Keratinocyte (primary cell): ENCODE measurements at regions not wholly inside any gene's neighbourhood (a gene's known extent, or its start where the extent isn't known, plus 50 kb on each side); places are given as distances from the start of the nearest gene placed in this dataset.

ENCODE experiments used
- DNase-seq: peaks from one replicate; pipeline ENCODE4 v3.0.0-alpha.2; 2011; ENCODE audit warnings: low read depth, missing footprints, low spot score
- FAIRE-seq: peaks from 2 replicates; lab custom pipeline; 2011; peaks lifted over from hg19 to GRCh38; lab: Jason Lieb, UNC
- H2AFZ ChIP-seq: 2 replicates; pipeline ENCODE4 v1.6.0; 2012; ENCODE audit warnings: low read length, control low read depth, inconsistent platforms; ENCODE audit not compliant: control insufficient read depth
- H3K27ac ChIP-seq: 2 replicates; pipeline ENCODE4 v1.5.1; 2011; ENCODE audit warnings: low read length; ENCODE audit not compliant: control insufficient read depth, insufficient read depth
- H3K27me3 ChIP-seq: 3 replicates; pipeline ENCODE4 v1.6.0; 2011; ENCODE audit warnings: low read length; ENCODE audit not compliant: control insufficient read depth, insufficient read depth; ENCODE audit errors: extremely low read depth
- H3K36me3 ChIP-seq, 2 experiments: 2 replicates in 1 of 2; 3 replicates in 1 of 2; pipeline ENCODE4 v1.5.1; 2011; ENCODE audit warnings: low read length in 2 of 2, mild to moderate bottlenecking in 1 of 2; ENCODE audit not compliant: control insufficient read depth in 2 of 2, insufficient read depth in 2 of 2; ENCODE audit errors: extremely low read depth in 1 of 2
- H3K4me1 ChIP-seq: 3 replicates; pipeline ENCODE4 v1.5.1; 2011; ENCODE audit warnings: low read length; ENCODE audit not compliant: control insufficient read depth, insufficient read depth; ENCODE audit errors: extremely low read depth
- H3K4me2 ChIP-seq: 3 replicates; pipeline ENCODE4 v1.6.0; 2011; ENCODE audit warnings: low read depth, low read length; ENCODE audit not compliant: control insufficient read depth, insufficient read depth; ENCODE audit errors: extremely low read depth
- H3K4me3 ChIP-seq, 3 experiments: fragments of 200-600 bp in 1 of 3; sonication (generic) in 1 of 3; 2 replicates in 2 of 3; 3 replicates in 1 of 3; pipeline ENCODE4 v1.5.1; 2011 to 2016; ENCODE audit warnings: low read length in 3 of 3, mild to moderate bottlenecking in 3 of 3, control low read depth in 2 of 3, inconsistent platforms in 1 of 3, low read depth in 1 of 3, mixed read lengths in 1 of 3, mixed run types in 1 of 3, moderate library complexity in 1 of 3; ENCODE audit not compliant: control insufficient read depth in 2 of 3, insufficient read depth in 2 of 3; ENCODE audit errors: extremely low read depth in 1 of 3
- H3K79me2 ChIP-seq: 2 replicates; pipeline ENCODE4 v1.6.0; 2012; ENCODE audit warnings: low read length; ENCODE audit not compliant: control insufficient read depth, insufficient read depth
- H3K9ac ChIP-seq: 3 replicates; pipeline ENCODE4 v1.6.0; 2011; ENCODE audit warnings: low read length; ENCODE audit not compliant: control insufficient read depth, insufficient read depth; ENCODE audit errors: extremely low read depth
- H3K9me1 ChIP-seq: 3 replicates; pipeline ENCODE4 v1.6.0; 2011; ENCODE audit warnings: low read length; ENCODE audit not compliant: control insufficient read depth, insufficient read depth; ENCODE audit errors: extremely low read depth
- H3K9me3 ChIP-seq: 2 replicates; pipeline ENCODE4 v1.5.1; 2012; ENCODE audit warnings: low read depth, low read length; ENCODE audit not compliant: control insufficient read depth
- H4K20me1 ChIP-seq: 3 replicates; pipeline ENCODE4 v1.6.0; 2011; ENCODE audit warnings: low read length; ENCODE audit not compliant: control insufficient read depth, insufficient read depth; ENCODE audit errors: extremely low read depth
- CTCF ChIP-seq, 3 experiments: IDR thresholded peaks in 1 of 3; conservative IDR thresholded peaks in 1 of 3; optimal IDR thresholded peaks in 1 of 3; 2 replicates in 2 of 3; 3 replicates in 1 of 3; pipeline versions ENCODE3 to v1.5.1; 2011; ENCODE audit warnings: low read length in 3 of 3, mild to moderate bottlenecking in 3 of 3, moderate library complexity in 2 of 3, control low read depth in 1 of 3, inconsistent platforms in 1 of 3; ENCODE audit not compliant: insufficient read depth in 2 of 3; ENCODE audit errors: extremely low read depth in 1 of 3
- EZH2 ChIP-seq: IDR thresholded peaks from one replicate; pipeline ENCODE4 v1.6.1; 2012; ENCODE audit warnings: inconsistent platforms, mild to moderate bottlenecking, low read length, moderate library complexity
- dilution Hi-C: fragments of 300-500 bp; cut with MboI; formaldehyde crosslinking; loops from one replicate; pipeline ENCODE4 v1.7.0; 2020; ENCODE audit warnings: low sequenced_read_pairs; ENCODE audit not compliant: extremely low pct_ligation_motif_present

DNA sequence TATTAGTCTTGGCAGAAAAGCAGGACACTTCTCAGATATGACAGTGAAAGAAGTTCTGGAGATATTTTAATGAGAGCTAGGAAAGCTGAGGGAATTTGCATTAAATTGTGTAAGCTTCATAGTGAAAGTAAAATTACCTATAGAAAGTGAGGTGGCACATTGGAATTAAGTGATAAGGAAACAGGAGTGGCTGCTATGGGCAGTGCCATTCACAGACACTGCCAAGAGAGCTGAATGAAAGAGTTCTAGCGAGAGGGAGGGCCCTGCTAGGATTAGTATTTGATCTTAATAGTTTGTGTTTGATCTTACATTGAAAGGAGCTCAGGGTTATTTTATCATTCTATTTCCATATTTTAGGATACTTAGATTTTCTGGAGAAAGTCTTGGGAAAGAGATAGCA, 351.9 kb downstream of the DDX10 start:
- Histone ChIP-seq H3K27ac (no peak overlapping the region), H4K20me1 (no peaks in the 10 kb centered on the region), H3K4me2 (no peak overlapping the region), H3K4me1 (peaks cover 7% of the 10 kb centered on the region), H3K9me3 (no peaks in the 10 kb centered on the region), H2AFZ (no peak overlapping the region), H3K36me3 (no peaks in the 10 kb centered on the region), H3K27me3 (no peaks in the 10 kb centered on the region), H3K79me2 (no peaks in the 10 kb centered on the region), H3K4me3 (no peak overlapping the region), H3K9ac (no peak overlapping the region), H3K9me1 (no peaks in the 10 kb centered on the region)
- no peak for TF ChIP-seq EZH2
- TF ChIP-seq CTCF (optimal IDR thresholded peaks at IDR 0.05 in 1 of 3, IDR thresholded peaks at IDR 0.05 in 1 of 3, conservative IDR thresholded peaks at IDR 0.05 in 1 of 3; ENCODE audit: extremely low read depth in 1 of 3, insufficient read depth in 2 of 3, low read length in 3 of 3) = no peak
- DNase-seq (no peak), FAIRE-seq (no peak)
- dilution Hi-C loops = no loop called here

DNA sequence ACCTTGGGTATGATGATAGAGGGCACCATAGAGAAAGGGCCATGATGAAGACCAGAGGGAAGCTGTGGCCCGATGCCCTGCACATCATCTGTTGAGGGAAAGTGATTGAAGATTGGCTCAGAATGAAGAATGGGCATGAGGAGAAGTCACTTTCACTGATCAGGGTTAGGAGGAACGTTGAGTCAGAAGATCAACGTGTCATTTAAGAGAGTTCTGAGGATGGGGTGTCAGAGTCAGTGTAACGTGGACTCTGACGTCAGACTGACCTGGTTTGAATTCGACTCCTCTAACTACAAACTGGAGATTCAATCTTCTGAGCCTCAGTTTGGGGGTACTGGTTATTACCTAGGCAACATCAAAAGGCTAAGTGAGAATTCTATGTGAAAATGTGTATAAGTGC, 352.6 kb downstream of the DDX10 start:
- TF ChIP-seq EZH2 = no peak
- TF ChIP-seq CTCF (optimal IDR thresholded peaks at IDR 0.05 in 1 of 3, IDR thresholded peaks at IDR 0.05 in 1 of 3, conservative IDR thresholded peaks at IDR 0.05 in 1 of 3; ENCODE audit: extremely low read depth in 1 of 3, insufficient read depth in 2 of 3, low read length in 3 of 3) = no peak
- FAIRE-seq = no peak
- Histone ChIP-seq H4K20me1 (no peaks in the 10 kb centered on the region), H2AFZ (no peak overlapping the region), H3K4me3 (no peak overlapping the region), H3K4me2 (no peak overlapping the region), H3K9ac (no peak overlapping the region), H3K79me2 (no peaks in the 10 kb centered on the region), H3K27me3 (no peaks in the 10 kb centered on the region), H3K27ac (no peak overlapping the region), H3K9me3 (no peaks in the 10 kb centered on the region), H3K4me1 (peaks cover 7% of the 10 kb centered on the region), H3K36me3 (no peaks in the 10 kb centered on the region), H3K9me1 (no peaks in the 10 kb centered on the region)
- DNase-seq = no peak
- dilution Hi-C loops = no loop called here
